Kidney epithelial cell (primary cell): ENCODE measurements at regions not wholly inside any gene's neighbourhood (a gene's known extent, or its start where the extent isn't known, plus 50 kb on each side); places are given as distances from the start of the nearest gene placed in this dataset.

Experiments
- DNase-seq: peaks from one replicate; pipeline ENCODE4 v3.0.0-alpha.2; 2010; ENCODE audit warnings: low read depth
- H3K27me3 ChIP-seq: 2 replicates; pipeline ENCODE4 v1.6.0; 2011; ENCODE audit warnings: low read length; ENCODE audit not compliant: control insufficient read depth, insufficient read depth
- H3K36me3 ChIP-seq: 2 replicates; pipeline ENCODE4 v1.5.1; 2011; ENCODE audit warnings: low read length; ENCODE audit not compliant: control insufficient read depth, insufficient read depth
- H3K4me3 ChIP-seq: 2 replicates; pipeline ENCODE4 v1.5.1; 2011; ENCODE audit warnings: low read depth, mild to moderate bottlenecking, control low read depth, low read length
- TF ChIP-seq, protein P1 (sequence below): IDR thresholded peaks from 2 replicates; pipeline ENCODE4 v1.5.1; 2011; ENCODE audit warnings: mild to moderate bottlenecking, moderate library complexity, low read length, control low read depth, inconsistent platforms; ENCODE audit not compliant: insufficient read depth, poor library complexity, severe bottlenecking

GRCh38 chr3:55203006-55203405, 275.1 kb upstream of the LRTM1 start:
- DNase-seq, result no peak
- Histone ChIP-seq H3K36me3 (no peaks in the 10 kb centered on the region), H3K27me3 (no peaks in the 10 kb centered on the region), H3K4me3 (no peak overlapping the region)
- TF ChIP-seq, protein P1, sequence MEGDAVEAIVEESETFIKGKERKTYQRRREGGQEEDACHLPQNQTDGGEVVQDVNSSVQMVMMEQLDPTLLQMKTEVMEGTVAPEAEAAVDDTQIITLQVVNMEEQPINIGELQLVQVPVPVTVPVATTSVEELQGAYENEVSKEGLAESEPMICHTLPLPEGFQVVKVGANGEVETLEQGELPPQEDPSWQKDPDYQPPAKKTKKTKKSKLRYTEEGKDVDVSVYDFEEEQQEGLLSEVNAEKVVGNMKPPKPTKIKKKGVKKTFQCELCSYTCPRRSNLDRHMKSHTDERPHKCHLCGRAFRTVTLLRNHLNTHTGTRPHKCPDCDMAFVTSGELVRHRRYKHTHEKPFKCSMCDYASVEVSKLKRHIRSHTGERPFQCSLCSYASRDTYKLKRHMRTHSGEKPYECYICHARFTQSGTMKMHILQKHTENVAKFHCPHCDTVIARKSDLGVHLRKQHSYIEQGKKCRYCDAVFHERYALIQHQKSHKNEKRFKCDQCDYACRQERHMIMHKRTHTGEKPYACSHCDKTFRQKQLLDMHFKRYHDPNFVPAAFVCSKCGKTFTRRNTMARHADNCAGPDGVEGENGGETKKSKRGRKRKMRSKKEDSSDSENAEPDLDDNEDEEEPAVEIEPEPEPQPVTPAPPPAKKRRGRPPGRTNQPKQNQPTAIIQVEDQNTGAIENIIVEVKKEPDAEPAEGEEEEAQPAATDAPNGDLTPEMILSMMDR, result no peak

- Histone ChIP-seq H3K4me3 (no peak overlapping the region), H3K36me3 (no peaks in the 10 kb centered on the region), H3K27me3 (no peaks in the 10 kb centered on the region)
- peak; percentile 79 for DNase-seq
- TF ChIP-seq, protein P1, result no peak
Measured at GRCh38 chr3:55202326-55202725, 274.5 kb upstream of the LRTM1 start.

- TF ChIP-seq, protein P1, result no peak
- no peak for DNase-seq
- Histone ChIP-seq H3K27me3 (no peaks in the 10 kb centered on the region), H3K4me3 (no peak overlapping the region), H3K36me3 (no peaks in the 10 kb centered on the region)
Measured at GRCh38 chr3:55201779-55202178, 273.9 kb upstream of the LRTM1 start.

DNA sequence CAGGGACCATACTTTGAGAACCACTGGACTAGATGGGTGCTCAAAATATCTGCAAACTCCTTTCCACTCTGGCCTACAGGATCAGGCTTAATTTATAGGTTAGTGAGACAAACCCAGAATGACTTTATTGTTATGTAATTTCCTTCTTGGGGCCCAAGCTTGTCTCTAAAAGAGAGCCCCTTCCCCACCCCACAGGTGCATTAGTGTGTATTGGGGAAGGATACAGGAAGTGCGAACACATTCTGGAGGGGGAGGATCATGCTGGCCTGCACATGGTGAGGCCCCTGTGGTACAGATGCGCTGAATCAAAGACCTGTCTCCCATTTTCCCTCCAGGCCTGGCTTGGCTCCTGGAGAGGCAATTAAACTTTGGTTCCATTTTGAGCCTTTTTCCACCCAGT, 273.0 kb upstream of the LRTM1 start:
- TF ChIP-seq, protein P1, result no peak
- Histone ChIP-seq H3K4me3 (no peak overlapping the region), H3K27me3 (no peaks in the 10 kb centered on the region), H3K36me3 (no peaks in the 10 kb centered on the region)
- DNase-seq, result no peak

DNA sequence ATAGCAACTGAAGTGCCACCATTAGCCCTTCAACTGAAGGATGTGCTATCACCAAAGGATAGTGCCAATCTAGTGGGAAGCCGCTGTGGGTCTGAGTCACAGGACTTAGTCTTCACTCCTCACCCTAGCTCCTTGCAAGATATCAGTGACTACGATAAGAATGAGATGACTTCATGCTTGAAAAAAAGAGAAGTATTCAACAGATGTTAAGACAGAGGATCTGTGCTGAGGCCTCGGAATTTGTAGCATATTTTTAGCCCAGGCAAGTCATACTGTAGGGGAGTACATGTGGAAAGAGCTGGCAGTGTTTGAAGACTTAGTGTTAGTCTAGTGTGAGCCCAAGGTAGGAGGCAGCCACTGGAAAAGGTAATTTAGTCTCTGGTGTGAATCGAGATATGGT, 270.7 kb upstream of the LRTM1 start:
- no peak overlapping the region for H3K4me3 ChIP-seq
- DNase-seq, result peak; percentile 85
- H3K27me3 ChIP-seq, result no peaks in the 10 kb centered on the region
- no peaks in the 10 kb centered on the region for H3K36me3 ChIP-seq
- TF ChIP-seq, protein P1, result no peak

DNA sequence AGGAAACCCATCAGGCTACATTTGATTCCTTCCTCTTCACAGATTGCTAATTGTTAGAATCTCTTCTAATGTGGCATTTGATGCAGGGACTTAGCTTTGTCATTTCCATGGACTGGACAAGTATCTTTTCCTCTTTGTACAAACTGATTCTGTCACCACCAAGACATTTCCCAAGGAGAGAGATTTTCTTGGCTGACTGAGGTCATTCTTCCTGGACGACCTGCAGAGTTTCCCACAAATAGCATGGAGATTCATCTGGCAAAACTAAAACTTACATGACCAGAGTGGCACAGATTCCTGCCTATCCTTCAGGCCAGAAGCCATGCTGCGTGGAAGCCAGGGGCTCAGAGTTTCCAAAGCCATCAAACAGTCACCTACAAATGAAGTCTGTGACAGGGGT, 269.2 kb upstream of the LRTM1 start:
- no peak for DNase-seq
- Histone ChIP-seq H3K36me3 (no peaks in the 10 kb centered on the region), H3K27me3 (no peaks in the 10 kb centered on the region), H3K4me3 (no peak overlapping the region)
- TF ChIP-seq, protein P1, result no peak
